ENCODE measurements at regions not wholly inside any gene's neighbourhood (a gene's known extent, or its start where the extent isn't known, plus 50 kb on each side); places are given as distances from the start of the nearest gene placed in this dataset.

GRCh38 chr7:148472406-148472805 is 118.2 kb upstream of the C7orf33 start:
- DNase-seq (ENCODE audit: low read depth), result no peak
- Histone ChIP-seq H3K9me3 (ENCODE audit: control insufficient read depth, low read length) (no peaks in the 10 kb centered on the region), H3K36me3 (ENCODE audit: control insufficient read depth, insufficient read depth, low read length, severe bottlenecking) (no peaks in the 10 kb centered on the region), H3K9ac (ENCODE audit: low read length) (no peak overlapping the region), H3K27me3 (replicated peaks; ENCODE audit: control insufficient read depth, insufficient read depth, low read length) (peaks cover 31% of the 10 kb centered on the region), H3K4me3 (ENCODE audit: low read length) (no peak overlapping the region), H3K4me1 (ENCODE audit: control insufficient read depth, insufficient read depth, low read length) (no peaks in the 10 kb centered on the region)

GRCh38 chr7:148473703-148474480 is 116.7 kb upstream of the C7orf33 start:
- Histone ChIP-seq H3K4me3 (ENCODE audit: low read length) (no peak overlapping the region), H3K4me1 (ENCODE audit: control insufficient read depth, insufficient read depth, low read length) (no peaks in the 10 kb centered on the region), H3K36me3 (ENCODE audit: control insufficient read depth, insufficient read depth, low read length, severe bottlenecking) (no peaks in the 10 kb centered on the region), H3K27me3 (replicated peaks; ENCODE audit: control insufficient read depth, insufficient read depth, low read length) (peaks cover 32% of the 10 kb centered on the region), H3K9me3 (ENCODE audit: control insufficient read depth, low read length) (no peaks in the 10 kb centered on the region), H3K9ac (ENCODE audit: low read length) (no peak overlapping the region)
- no peak for DNase-seq (ENCODE audit: low read depth)

- H3K9me3 ChIP-seq (ENCODE audit: control insufficient read depth, low read length), result no peaks in the 10 kb centered on the region
- DNase-seq (ENCODE audit: low read depth), result no peak
- no peak overlapping the region for H3K9ac ChIP-seq (ENCODE audit: low read length)
- peaks cover 2% of the 10 kb centered on the region for H3K4me1 ChIP-seq (ENCODE audit: control insufficient read depth, insufficient read depth, low read length)
- no peak overlapping the region for H3K4me3 ChIP-seq (ENCODE audit: low read length)
- peaks cover 32% of the 10 kb centered on the region for H3K27me3 ChIP-seq (replicated peaks; ENCODE audit: control insufficient read depth, insufficient read depth, low read length)
- H3K36me3 ChIP-seq (ENCODE audit: control insufficient read depth, insufficient read depth, low read length, severe bottlenecking), result no peaks in the 10 kb centered on the region
Observed at GRCh38 chr7:148474481-148475025, 116.0 kb upstream of the C7orf33 start.

GRCh38 chr7:148478551-148478950 is 112.0 kb upstream of the C7orf33 start:
- Histone ChIP-seq H3K9me3 (ENCODE audit: control insufficient read depth, low read length) (no peaks in the 10 kb centered on the region), H3K9ac (ENCODE audit: low read length) (no peak overlapping the region), H3K4me1 (ENCODE audit: control insufficient read depth, insufficient read depth, low read length) (peaks cover 20% of the 10 kb centered on the region), H3K27me3 (replicated peaks; ENCODE audit: control insufficient read depth, insufficient read depth, low read length) (peaks cover 19% of the 10 kb centered on the region), H3K36me3 (ENCODE audit: control insufficient read depth, insufficient read depth, low read length, severe bottlenecking) (no peaks in the 10 kb centered on the region), H3K4me3 (ENCODE audit: low read length) (no peak overlapping the region)
- DNase-seq (ENCODE audit: low read depth), result no peak

GRCh38 chr7:148480479-148481146 is 110.0 kb upstream of the C7orf33 start:
- DNase-seq (ENCODE audit: low read depth), result no peak
- H3K9me3 ChIP-seq (ENCODE audit: control insufficient read depth, low read length), result no peaks in the 10 kb centered on the region
- no peaks in the 10 kb centered on the region for H3K36me3 ChIP-seq (ENCODE audit: control insufficient read depth, insufficient read depth, low read length, severe bottlenecking)
- H3K4me3 ChIP-seq (ENCODE audit: low read length), result peak overlapping the region; percentile 5
- peaks cover 20% of the 10 kb centered on the region for H3K4me1 ChIP-seq (ENCODE audit: control insufficient read depth, insufficient read depth, low read length)
- H3K9ac ChIP-seq (ENCODE audit: low read length), result no peak overlapping the region
- H3K27me3 ChIP-seq (replicated peaks; ENCODE audit: control insufficient read depth, insufficient read depth, low read length), result peaks cover 11% of the 10 kb centered on the region

- Histone ChIP-seq H3K9ac (ENCODE audit: low read length) (no peak overlapping the region), H3K9me3 (ENCODE audit: control insufficient read depth, low read length) (no peaks in the 10 kb centered on the region), H3K27me3 (replicated peaks; ENCODE audit: control insufficient read depth, insufficient read depth, low read length) (peaks cover 11% of the 10 kb centered on the region), H3K36me3 (ENCODE audit: control insufficient read depth, insufficient read depth, low read length, severe bottlenecking) (no peaks in the 10 kb centered on the region), H3K4me1 (ENCODE audit: control insufficient read depth, insufficient read depth, low read length) (peaks cover 20% of the 10 kb centered on the region), H3K4me3 (ENCODE audit: low read length) (peak overlapping the region; percentile 5)
- no peak for DNase-seq (ENCODE audit: low read depth)
Observed at GRCh38 chr7:148481147-148481526, 109.4 kb upstream of the C7orf33 start.

GRCh38 chr7:148481971-148482626 is 108.5 kb upstream of the C7orf33 start:
- no peak overlapping the region for H3K4me3 ChIP-seq (ENCODE audit: low read length)
- no peak overlapping the region for H3K9ac ChIP-seq (ENCODE audit: low read length)
- DNase-seq (ENCODE audit: low read depth), result no peak
- no peaks in the 10 kb centered on the region for H3K36me3 ChIP-seq (ENCODE audit: control insufficient read depth, insufficient read depth, low read length, severe bottlenecking)
- peaks cover 20% of the 10 kb centered on the region for H3K4me1 ChIP-seq (ENCODE audit: control insufficient read depth, insufficient read depth, low read length)
- peaks cover 9% of the 10 kb centered on the region for H3K27me3 ChIP-seq (replicated peaks; ENCODE audit: control insufficient read depth, insufficient read depth, low read length)
- no peaks in the 10 kb centered on the region for H3K9me3 ChIP-seq (ENCODE audit: control insufficient read depth, low read length)

- no peak overlapping the region for H3K4me3 ChIP-seq (ENCODE audit: low read length)
- H3K9me3 ChIP-seq (ENCODE audit: control insufficient read depth, low read length), result no peaks in the 10 kb centered on the region
- no peak for DNase-seq (ENCODE audit: low read depth)
- no peaks in the 10 kb centered on the region for H3K36me3 ChIP-seq (ENCODE audit: control insufficient read depth, insufficient read depth, low read length, severe bottlenecking)
- no peak overlapping the region for H3K9ac ChIP-seq (ENCODE audit: low read length)
- H3K27me3 ChIP-seq (replicated peaks; ENCODE audit: control insufficient read depth, insufficient read depth, low read length), result peaks cover 6% of the 10 kb centered on the region
- peaks cover 20% of the 10 kb centered on the region for H3K4me1 ChIP-seq (ENCODE audit: control insufficient read depth, insufficient read depth, low read length)
Observed at GRCh38 chr7:148483515-148484308, 106.9 kb upstream of the C7orf33 start.

- no peaks in the 10 kb centered on the region for H3K9me3 ChIP-seq (ENCODE audit: control insufficient read depth, low read length)
- no peak for DNase-seq (ENCODE audit: low read depth)
- H3K36me3 ChIP-seq (ENCODE audit: control insufficient read depth, insufficient read depth, low read length, severe bottlenecking), result no peaks in the 10 kb centered on the region
- peaks cover 19% of the 10 kb centered on the region for H3K4me1 ChIP-seq (ENCODE audit: control insufficient read depth, insufficient read depth, low read length)
- no peak overlapping the region for H3K4me3 ChIP-seq (ENCODE audit: low read length)
- peaks cover 8% of the 10 kb centered on the region for H3K27me3 ChIP-seq (replicated peaks; ENCODE audit: control insufficient read depth, insufficient read depth, low read length)
- no peak overlapping the region for H3K9ac ChIP-seq (ENCODE audit: low read length)
Observed at GRCh38 chr7:148484486-148484885, 106.1 kb upstream of the C7orf33 start.

GRCh38 chr7:148485618-148486017 is 104.9 kb upstream of the C7orf33 start:
- Histone ChIP-seq H3K4me3 (ENCODE audit: low read length) (no peak overlapping the region), H3K9ac (ENCODE audit: low read length) (no peak overlapping the region), H3K9me3 (ENCODE audit: control insufficient read depth, low read length) (no peaks in the 10 kb centered on the region), H3K4me1 (ENCODE audit: control insufficient read depth, insufficient read depth, low read length) (peaks cover 13% of the 10 kb centered on the region), H3K27me3 (replicated peaks; ENCODE audit: control insufficient read depth, insufficient read depth, low read length) (peaks cover 17% of the 10 kb centered on the region), H3K36me3 (ENCODE audit: control insufficient read depth, insufficient read depth, low read length, severe bottlenecking) (no peaks in the 10 kb centered on the region)
- DNase-seq (ENCODE audit: low read depth), result no peak

Measured in adipocyte (in vitro differentiated cells).